ENCODE measurements at regions not wholly inside any gene's neighbourhood (a gene's known extent, or its start where the extent isn't known, plus 50 kb on each side); places are given as distances from the start of the nearest gene placed in this dataset.

GRCh38 chr15:70439304-70439877, 324.0 kb downstream of the UACA start:
- ATAC-seq (no peak), DNase-seq (no peak)
- H3K27ac Mint-ChIP-seq = peak overlapping the region in 2 of 9 donors; percentile 52 to 55
- no peak overlapping the region for H3K4me3 Mint-ChIP-seq
- POLR2A ChIA-PET = no interaction called here
- no peaks in the 10 kb centered on the region for H3K9me3 Mint-ChIP-seq
- CTCF ChIA-PET = no interaction called here
- no peaks in the 10 kb centered on the region for H3K36me3 ChIP-seq (ENCODE audit: control insufficient read depth in 2 of 3, insufficient read depth in 3 of 3, low read length in 3 of 3)
- no peaks in the 10 kb centered on the region for H3K9me3 ChIP-seq (ENCODE audit: control insufficient read depth in 2 of 3, low read length in 3 of 3)
- peaks cover 29 to 49% (median 35%) of the 10 kb centered on the region in 7 donors for H3K4me1 Mint-ChIP-seq
- H3K27ac ChIP-seq (ENCODE audit: low read depth, low read length) = no peak overlapping the region
- H3K36me3 Mint-ChIP-seq = no peaks in the 10 kb centered on the region
- intact Hi-C loops (cut with micrococcal nuclease) = no loop called here
- H3K4me3 ChIP-seq (ENCODE audit: low read length) = no peak overlapping the region
- H3K4me1 ChIP-seq (ENCODE audit: control insufficient read depth in 2 of 2, insufficient read depth in 2 of 2, low read length in 2 of 2) = peaks cover 0 to 25% of the 10 kb centered on the region in 2 donors
- H3K27me3 ChIP-seq (ENCODE audit: control insufficient read depth in 2 of 2, insufficient read depth in 2 of 2, low read length in 2 of 2) = no peaks in the 10 kb centered on the region
- H3K27me3 Mint-ChIP-seq = peaks cover 9 to 38% (median 26%) of the 10 kb centered on the region in 5 donors

- Histone ChIP-seq H3K4me3 (ENCODE audit: low read length) (no peak overlapping the region), H3K36me3 (ENCODE audit: control insufficient read depth in 2 of 3, insufficient read depth in 3 of 3, low read length in 3 of 3) (no peaks in the 10 kb centered on the region), H3K4me1 (ENCODE audit: control insufficient read depth in 2 of 2, insufficient read depth in 2 of 2, low read length in 2 of 2) (peaks cover 0 to 25% of the 10 kb centered on the region in 2 donors), H3K27me3 (ENCODE audit: control insufficient read depth in 2 of 2, insufficient read depth in 2 of 2, low read length in 2 of 2) (no peaks in the 10 kb centered on the region), H3K27ac (ENCODE audit: low read depth, low read length) (no peak overlapping the region), H3K9me3 (ENCODE audit: control insufficient read depth in 2 of 3, low read length in 3 of 3) (no peaks in the 10 kb centered on the region)
- Mint-ChIP-seq H3K27me3 (peaks cover 9 to 33% (median 22%) of the 10 kb centered on the region in 5 donors), H3K9me3 (no peaks in the 10 kb centered on the region), H3K4me3 (no peak overlapping the region), H3K4me1 (peaks cover 29 to 48% (median 35%) of the 10 kb centered on the region in 7 donors), H3K27ac (no peak overlapping the region), H3K36me3 (no peaks in the 10 kb centered on the region)
- ChIA-PET POLR2A (no interaction called here), CTCF (no interaction called here)
- intact Hi-C loops (cut with micrococcal nuclease) = no loop called here
- ATAC-seq (no peak), DNase-seq (no peak)
These were observed 324.6 kb downstream of the UACA start for GRCh38 chr15:70438776-70439175.

- no peak overlapping the region for H3K4me3 ChIP-seq (ENCODE audit: low read length)
- H3K9me3 Mint-ChIP-seq = no peaks in the 10 kb centered on the region
- H3K4me3 Mint-ChIP-seq = no peak overlapping the region
- peaks cover 29 to 48% (median 36%) of the 10 kb centered on the region in 7 donors for H3K4me1 Mint-ChIP-seq
- no peak overlapping the region for H3K27ac ChIP-seq (ENCODE audit: low read depth, low read length)
- DNase-seq = no peak
- H3K36me3 Mint-ChIP-seq = no peaks in the 10 kb centered on the region
- peaks cover 0 to 25% of the 10 kb centered on the region in 2 donors for H3K4me1 ChIP-seq (ENCODE audit: control insufficient read depth in 2 of 2, insufficient read depth in 2 of 2, low read length in 2 of 2)
- no peaks in the 10 kb centered on the region for H3K36me3 ChIP-seq (ENCODE audit: control insufficient read depth in 2 of 3, insufficient read depth in 3 of 3, low read length in 3 of 3)
- H3K27me3 Mint-ChIP-seq = peaks cover 7 to 29% (median 14%) of the 10 kb centered on the region in 5 donors
- no peaks in the 10 kb centered on the region for H3K9me3 ChIP-seq (ENCODE audit: control insufficient read depth in 2 of 3, low read length in 3 of 3)
- no peak for ATAC-seq
- H3K27me3 ChIP-seq (ENCODE audit: control insufficient read depth in 2 of 2, insufficient read depth in 2 of 2, low read length in 2 of 2) = no peaks in the 10 kb centered on the region
- ChIA-PET CTCF (no interaction called here), POLR2A (no interaction called here)
- intact Hi-C loops (cut with micrococcal nuclease) = no loop called here
- H3K27ac Mint-ChIP-seq = no peak overlapping the region
These were observed 325.4 kb downstream of the UACA start for GRCh38 chr15:70437882-70438451.

GRCh38 chr15:70437089-70437488, 326.3 kb downstream of the UACA start:
- DNase-seq (no peak), ATAC-seq (no peak)
- CTCF ChIA-PET = no interaction called here
- no peaks in the 10 kb centered on the region for H3K27me3 ChIP-seq (ENCODE audit: control insufficient read depth in 2 of 2, insufficient read depth in 2 of 2, low read length in 2 of 2)
- POLR2A ChIA-PET = no interaction called here
- H3K4me1 Mint-ChIP-seq = peaks cover 29 to 48% (median 34%) of the 10 kb centered on the region in 7 donors
- H3K9me3 Mint-ChIP-seq = no peaks in the 10 kb centered on the region
- H3K4me3 Mint-ChIP-seq = no peak overlapping the region
- intact Hi-C loops (cut with micrococcal nuclease) = no loop called here
- no peaks in the 10 kb centered on the region for H3K9me3 ChIP-seq (ENCODE audit: control insufficient read depth in 2 of 3, low read length in 3 of 3)
- no peaks in the 10 kb centered on the region for H3K36me3 ChIP-seq (ENCODE audit: control insufficient read depth in 2 of 3, insufficient read depth in 3 of 3, low read length in 3 of 3)
- H3K27ac ChIP-seq (ENCODE audit: low read depth, low read length) = no peak overlapping the region
- no peak overlapping the region for H3K27ac Mint-ChIP-seq
- H3K4me1 ChIP-seq (ENCODE audit: control insufficient read depth in 2 of 2, insufficient read depth in 2 of 2, low read length in 2 of 2) = peaks cover 0 to 25% of the 10 kb centered on the region in 2 donors
- no peak overlapping the region for H3K4me3 ChIP-seq (ENCODE audit: low read length)
- no peaks in the 10 kb centered on the region for H3K36me3 Mint-ChIP-seq
- H3K27me3 Mint-ChIP-seq = peaks cover 3 to 26% (median 7%) of the 10 kb centered on the region in 5 donors

GRCh38 chr15:70436428-70436827, 326.9 kb downstream of the UACA start:
- no peaks in the 10 kb centered on the region for H3K9me3 Mint-ChIP-seq
- H3K4me1 Mint-ChIP-seq = peaks cover 29 to 48% (median 34%) of the 10 kb centered on the region in 7 donors
- peak overlapping the region in 2 of 10 donors; percentile 46 to 63 for H3K4me3 Mint-ChIP-seq
- Histone ChIP-seq H3K27me3 (ENCODE audit: control insufficient read depth in 2 of 2, insufficient read depth in 2 of 2, low read length in 2 of 2) (no peaks in the 10 kb centered on the region), H3K27ac (ENCODE audit: low read depth, low read length) (no peak overlapping the region), H3K4me3 (ENCODE audit: low read length) (no peak overlapping the region), H3K9me3 (ENCODE audit: control insufficient read depth in 2 of 3, low read length in 3 of 3) (no peaks in the 10 kb centered on the region), H3K4me1 (ENCODE audit: control insufficient read depth in 2 of 2, insufficient read depth in 2 of 2, low read length in 2 of 2) (peaks cover 0 to 25% of the 10 kb centered on the region in 2 donors), H3K36me3 (ENCODE audit: control insufficient read depth in 2 of 3, insufficient read depth in 3 of 3, low read length in 3 of 3) (no peaks in the 10 kb centered on the region)
- ATAC-seq (no peak), DNase-seq (no peak)
- intact Hi-C loops (cut with micrococcal nuclease) = no loop called here
- H3K27ac Mint-ChIP-seq = no peak overlapping the region
- ChIA-PET POLR2A (no interaction called here), CTCF (no interaction called here)
- peaks cover 0 to 23% (median under 1%) of the 10 kb centered on the region in 5 donors for H3K27me3 Mint-ChIP-seq
- no peaks in the 10 kb centered on the region for H3K36me3 Mint-ChIP-seq

- Histone ChIP-seq H3K27ac (ENCODE audit: low read depth, low read length) (no peak overlapping the region), H3K9me3 (ENCODE audit: control insufficient read depth in 2 of 3, low read length in 3 of 3) (no peaks in the 10 kb centered on the region), H3K4me1 (ENCODE audit: control insufficient read depth in 2 of 2, insufficient read depth in 2 of 2, low read length in 2 of 2) (peaks cover 0 to 25% of the 10 kb centered on the region in 2 donors), H3K36me3 (ENCODE audit: control insufficient read depth in 2 of 3, insufficient read depth in 3 of 3, low read length in 3 of 3) (no peaks in the 10 kb centered on the region), H3K27me3 (ENCODE audit: control insufficient read depth in 2 of 2, insufficient read depth in 2 of 2, low read length in 2 of 2) (no peaks in the 10 kb centered on the region), H3K4me3 (ENCODE audit: low read length) (no peak overlapping the region)
- peak overlapping the region; percentile 26 to 63 (median 48) for H3K4me3 Mint-ChIP-seq
- POLR2A ChIA-PET = no interaction called here
- CTCF ChIA-PET = no interaction called here
- DNase-seq = no peak
- peaks cover 29 to 48% (median 34%) of the 10 kb centered on the region in 7 donors for H3K4me1 Mint-ChIP-seq
- H3K36me3 Mint-ChIP-seq = no peaks in the 10 kb centered on the region
- intact Hi-C loops (cut with micrococcal nuclease) = loop anchor here in 1 of 2 donors (2.0 kb wide), 1 partner anchor 13 kb away; no protein-coding TSS in a partner anchor
- no peaks in the 10 kb centered on the region for H3K9me3 Mint-ChIP-seq
- peak overlapping the region in 7 of 9 donors; percentile 2 to 83 (median 58) for H3K27ac Mint-ChIP-seq
- peaks cover 0 to 24% (median 0%) of the 10 kb centered on the region in 5 donors for H3K27me3 Mint-ChIP-seq
- ATAC-seq = no peak
These were observed 327.5 kb downstream of the UACA start for GRCh38 chr15:70435872-70436271.

GRCh38 chr15:70435369-70435768, 328.0 kb downstream of the UACA start:
- no peaks in the 10 kb centered on the region for H3K36me3 Mint-ChIP-seq
- H3K4me1 Mint-ChIP-seq = peaks cover 27 to 48% (median 34%) of the 10 kb centered on the region in 7 donors
- H3K27ac Mint-ChIP-seq = peak overlapping the region in 8 of 9 donors; percentile 2 to 83 (median 58)
- Histone ChIP-seq H3K36me3 (ENCODE audit: control insufficient read depth in 2 of 3, insufficient read depth in 3 of 3, low read length in 3 of 3) (no peaks in the 10 kb centered on the region), H3K4me1 (ENCODE audit: control insufficient read depth in 2 of 2, insufficient read depth in 2 of 2, low read length in 2 of 2) (peaks cover 0 to 25% of the 10 kb centered on the region in 2 donors), H3K4me3 (ENCODE audit: low read length) (no peak overlapping the region), H3K27me3 (ENCODE audit: control insufficient read depth in 2 of 2, insufficient read depth in 2 of 2, low read length in 2 of 2) (no peaks in the 10 kb centered on the region), H3K27ac (ENCODE audit: low read depth, low read length) (no peak overlapping the region), H3K9me3 (ENCODE audit: control insufficient read depth in 2 of 3, low read length in 3 of 3) (no peaks in the 10 kb centered on the region)
- CTCF ChIA-PET = no interaction called here
- peak in 4 of 9 donors; percentile 27 to 34 (median 32) for DNase-seq
- peak overlapping the region; percentile 30 to 63 (median 50) for H3K4me3 Mint-ChIP-seq
- intact Hi-C loops (cut with micrococcal nuclease) = loop anchor here in 1 of 2 donors (2.0 kb wide), 1 partner anchor 13 kb away; no protein-coding TSS in a partner anchor
- peaks cover 0 to 20% (median 0%) of the 10 kb centered on the region in 5 donors for H3K27me3 Mint-ChIP-seq
- peak; percentile 45 for ATAC-seq
- H3K9me3 Mint-ChIP-seq = no peaks in the 10 kb centered on the region
- POLR2A ChIA-PET = interaction anchor here (0.5 kb wide), 1 partner anchor 283 kb away, joined by 3 read pairs; no protein-coding TSS in a partner anchor
